ENCODE measurements at regions not wholly inside any gene's neighbourhood (a gene's known extent, or its start where the extent isn't known, plus 50 kb on each side); places are given as distances from the start of the nearest gene placed in this dataset.

DNA sequence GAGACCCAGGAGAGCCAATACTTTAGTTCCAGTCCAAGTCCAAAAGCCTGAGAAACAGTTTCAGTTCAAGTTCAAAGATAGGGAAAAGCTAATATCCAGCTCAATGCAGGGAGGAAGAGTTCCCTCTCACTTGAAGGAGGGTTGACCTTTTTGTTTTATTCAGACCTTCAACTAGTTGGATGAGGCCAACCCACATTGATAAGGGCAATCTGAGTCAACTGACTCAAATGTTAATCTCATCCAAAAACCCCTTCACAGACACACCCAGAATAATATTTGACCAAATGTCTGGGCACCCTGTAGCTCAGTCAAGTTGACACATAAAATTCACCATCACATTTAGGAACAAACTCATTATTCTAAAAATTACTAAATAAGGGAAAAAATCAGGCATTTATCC is 246.8 kb downstream of the METTL4 start:
- intact Hi-C loops (cut with DNase I): no loop called here
- DNase-seq (ENCODE audit: low spot score): no peak

DNA sequence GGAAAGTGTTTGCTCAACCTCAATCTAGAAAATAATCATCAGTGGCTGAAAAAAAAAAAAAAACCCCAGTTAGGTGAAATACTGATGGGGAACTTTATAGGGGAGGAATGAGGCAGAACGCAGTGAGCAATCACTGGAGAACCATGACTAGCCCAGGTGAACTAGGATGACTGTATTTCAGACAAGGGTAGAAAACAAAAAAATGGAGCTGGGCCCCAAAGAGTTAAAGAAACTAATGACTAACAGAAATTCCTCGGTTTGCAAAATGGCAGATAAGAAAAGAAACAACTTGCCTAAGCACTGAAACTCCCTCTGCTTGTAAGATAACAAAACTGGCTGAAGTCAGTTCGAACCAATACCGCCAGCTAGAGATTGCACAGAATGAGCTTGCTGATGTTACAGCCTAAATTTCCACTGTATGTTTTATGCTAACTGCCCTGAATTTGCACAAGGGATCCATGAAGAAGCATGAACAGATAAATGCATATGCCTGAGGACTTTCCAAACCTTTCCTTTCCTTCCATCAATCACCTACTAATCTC is 245.9 kb downstream of the METTL4 start:
- intact Hi-C loops (cut with DNase I): no loop called here
- DNase-seq (ENCODE audit: low spot score): no peak

DNA sequence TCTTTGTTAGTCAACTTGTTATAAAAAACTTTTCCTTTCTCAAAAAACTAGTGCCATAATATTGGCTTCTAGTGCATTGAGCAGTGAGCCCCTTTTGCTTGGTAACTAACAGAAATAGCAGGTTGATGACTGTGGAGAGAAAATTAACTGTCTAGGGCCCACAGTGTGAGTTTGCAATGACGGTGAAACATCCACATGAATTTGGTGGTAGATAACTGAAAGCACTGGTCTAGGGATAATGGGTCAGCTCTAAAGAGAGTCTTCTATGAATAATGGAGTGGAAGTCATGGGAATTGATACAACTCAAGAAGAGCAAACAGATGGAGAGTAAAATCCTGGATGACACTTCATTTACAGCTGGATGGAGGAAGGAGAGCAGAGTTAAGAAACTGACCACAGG is 245.4 kb downstream of the METTL4 start:
- intact Hi-C loops (cut with DNase I): no loop called here
- DNase-seq (ENCODE audit: low spot score): no peak

DNA sequence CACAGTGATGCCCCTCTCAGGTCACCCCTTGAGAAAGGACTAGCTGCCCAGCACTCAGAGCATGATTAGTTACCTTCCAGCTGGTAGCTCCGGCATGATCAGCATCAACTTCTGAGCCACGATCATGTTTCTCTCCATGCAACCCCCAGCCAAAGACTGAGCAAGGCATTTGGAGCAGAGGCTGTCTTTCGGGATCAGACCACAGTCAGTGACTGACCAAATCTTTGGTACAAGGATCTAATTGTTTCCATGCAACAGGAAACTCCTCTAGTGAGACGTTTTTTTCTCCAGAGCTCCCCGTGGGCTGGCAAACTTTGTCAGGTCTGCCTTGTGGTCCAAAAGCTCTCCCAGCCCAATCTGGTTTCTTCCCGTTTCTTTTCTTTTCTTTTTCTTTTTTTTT is 244.3 kb downstream of the METTL4 start:
- intact Hi-C loops (cut with DNase I): no loop called here
- DNase-seq (ENCODE audit: low spot score): no peak

DNA sequence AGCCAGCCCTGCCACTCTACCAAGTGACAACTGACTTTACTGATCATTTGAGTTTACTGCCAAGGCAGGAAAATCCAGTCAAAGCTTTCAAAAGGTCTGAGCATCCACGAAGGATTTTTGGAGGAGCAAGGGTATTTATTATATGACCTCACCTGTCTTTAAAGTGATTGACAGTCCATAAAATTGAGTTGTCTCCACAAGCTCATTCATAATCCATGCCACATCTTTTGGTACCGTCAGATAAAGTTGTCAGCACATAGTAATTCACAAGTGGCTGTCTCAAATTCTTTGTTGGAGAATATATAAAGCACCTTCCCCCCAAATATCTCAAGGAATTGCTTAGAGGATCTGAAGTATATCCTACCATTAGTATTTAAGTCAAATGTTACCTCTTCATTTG is 240.5 kb downstream of the METTL4 start:
- intact Hi-C loops (cut with DNase I): no loop called here
- DNase-seq (ENCODE audit: low spot score): no peak

DNA sequence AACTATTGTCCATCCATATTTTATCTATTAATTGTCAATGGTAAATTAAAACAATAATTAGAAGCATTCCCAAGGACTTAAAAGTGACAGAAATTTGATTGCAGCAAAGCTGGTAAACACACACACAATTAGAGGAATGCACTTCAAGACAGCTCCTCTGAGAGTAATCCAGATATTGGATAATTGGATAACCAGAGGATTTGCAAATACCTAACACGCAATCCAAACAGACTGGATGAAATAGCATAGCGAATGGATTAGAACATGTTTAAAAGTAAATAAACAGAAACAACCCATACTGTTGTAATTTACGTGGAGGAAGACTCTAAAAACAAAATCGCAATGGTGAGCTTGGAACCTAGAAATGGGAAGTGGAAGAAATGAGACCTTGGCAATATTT is 239.8 kb downstream of the METTL4 start:
- no peak for DNase-seq (ENCODE audit: low spot score)
- intact Hi-C loops (cut with DNase I): no loop called here

DNA sequence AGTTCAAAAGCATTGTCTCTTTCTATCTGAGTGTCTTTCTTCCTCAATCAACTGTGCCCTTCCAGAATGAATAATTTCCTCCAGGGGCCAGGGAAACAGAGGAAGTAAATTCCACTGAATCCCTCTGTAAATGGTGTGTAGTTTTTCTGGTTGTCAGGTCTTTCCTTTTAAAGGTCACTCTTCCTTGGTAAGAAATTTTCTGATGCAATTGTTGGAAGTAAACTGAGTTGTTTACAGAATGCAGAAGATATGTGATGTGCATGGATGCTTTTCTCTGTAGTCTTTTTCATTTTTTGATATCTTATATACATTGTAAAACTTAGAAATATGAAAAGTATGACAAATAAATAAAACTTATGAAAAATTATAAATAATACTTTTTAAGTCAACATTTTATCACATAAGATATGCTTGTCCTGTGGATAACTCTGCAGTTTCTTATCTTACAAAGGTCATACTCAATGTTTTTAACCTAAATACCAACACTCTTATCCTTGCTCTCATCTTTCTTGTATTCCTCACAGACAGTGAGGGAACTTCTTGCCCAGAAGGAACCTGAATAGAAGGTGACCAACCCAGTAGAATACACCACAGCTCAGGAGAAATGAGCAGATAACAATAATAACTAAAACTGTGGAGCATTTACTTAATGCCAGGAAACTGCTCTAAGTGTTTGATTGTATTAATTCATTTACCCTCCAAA is 234.5 kb downstream of the METTL4 start:
- intact Hi-C loops (cut with DNase I): no loop called here
- DNase-seq (ENCODE audit: low spot score): no peak

DNA sequence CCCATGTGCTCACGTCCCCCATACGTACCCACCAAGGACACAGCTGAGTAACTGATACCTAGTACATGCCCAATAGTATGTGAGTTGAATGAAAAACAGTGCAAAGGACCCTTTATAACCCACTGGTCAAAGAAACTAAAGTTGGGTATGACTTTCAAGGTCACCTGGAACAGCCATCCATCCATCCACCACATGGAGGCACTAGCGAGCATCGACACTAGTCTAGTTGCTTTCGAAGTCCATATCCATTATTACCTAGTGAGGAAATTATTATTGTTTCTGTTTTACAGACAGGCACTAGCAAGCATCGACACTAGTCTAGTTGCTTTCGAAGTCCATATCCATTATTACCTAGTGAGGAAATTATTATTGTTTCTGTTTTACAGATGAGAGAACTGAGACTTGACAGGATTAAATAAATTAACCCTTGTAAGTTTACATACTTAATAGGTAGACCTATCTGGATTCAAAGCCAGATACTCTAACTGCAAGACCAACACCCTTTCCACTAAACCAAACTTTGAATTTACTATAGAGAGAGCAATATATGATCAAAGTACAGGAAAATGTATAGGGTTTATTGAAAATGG is 233.7 kb downstream of the METTL4 start:
- intact Hi-C loops (cut with DNase I): no loop called here
- DNase-seq (ENCODE audit: low spot score): no peak

DNA sequence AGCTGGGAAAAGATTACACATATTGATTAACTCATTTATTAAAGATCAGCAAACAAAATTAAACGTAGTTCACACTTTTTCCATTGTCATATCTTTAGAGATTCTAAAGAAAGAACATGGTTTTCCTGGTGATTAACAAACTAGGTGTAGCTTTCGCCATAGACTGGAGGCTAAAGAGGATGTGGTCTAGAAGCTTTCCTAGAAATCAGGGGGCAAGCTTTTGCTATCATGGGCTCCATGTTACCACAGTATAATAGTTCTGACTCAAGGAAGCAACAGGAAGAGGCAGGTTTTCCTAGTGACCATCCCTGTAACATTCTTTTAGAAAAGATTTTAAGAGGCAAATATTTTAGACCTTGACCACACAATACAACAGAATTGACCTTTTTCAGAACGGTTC is 232.7 kb downstream of the METTL4 start:
- DNase-seq (ENCODE audit: low spot score): no peak
- intact Hi-C loops (cut with DNase I): no loop called here

DNA sequence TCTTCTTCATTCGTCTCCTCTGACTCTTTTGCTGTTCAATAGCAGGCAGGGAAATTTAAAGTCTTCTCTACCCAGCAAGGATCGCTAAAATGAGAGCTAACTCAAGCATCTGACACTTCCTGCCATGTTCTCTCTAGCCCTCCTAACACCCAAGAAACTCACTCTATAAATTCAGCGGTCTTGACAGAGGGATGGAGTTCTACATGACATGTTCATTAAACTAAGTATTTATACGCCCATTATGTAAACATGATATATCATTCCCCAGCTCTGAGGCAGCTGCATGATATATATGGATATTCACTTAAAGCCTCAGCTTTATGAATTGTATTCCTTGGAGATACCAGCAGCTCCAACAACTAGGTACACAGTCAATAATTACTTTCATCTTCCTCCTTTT is 231.0 kb downstream of the METTL4 start:
- intact Hi-C loops (cut with DNase I): no loop called here
- DNase-seq (ENCODE audit: low spot score): no peak

DNA sequence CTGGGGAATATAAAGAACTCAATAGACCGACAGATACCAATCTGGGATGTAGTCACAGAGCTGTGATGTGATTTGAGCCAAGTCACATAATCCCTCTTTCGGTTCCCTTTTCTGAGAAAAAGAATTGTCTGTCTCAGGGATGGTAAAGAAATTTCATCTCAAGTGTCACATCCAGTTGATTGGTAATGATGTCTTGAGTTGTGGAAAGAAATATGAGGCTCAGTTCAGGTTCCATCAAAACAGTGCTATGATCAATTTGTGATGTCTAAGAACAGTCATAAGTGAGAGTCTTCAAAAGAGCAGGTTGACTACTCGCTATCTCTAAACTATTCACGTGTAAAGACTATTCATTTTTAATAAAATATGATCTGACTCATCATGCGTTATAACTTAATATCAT is 223.3 kb downstream of the METTL4 start:
- intact Hi-C loops (cut with DNase I): no loop called here
- DNase-seq (ENCODE audit: low spot score): no peak

DNA sequence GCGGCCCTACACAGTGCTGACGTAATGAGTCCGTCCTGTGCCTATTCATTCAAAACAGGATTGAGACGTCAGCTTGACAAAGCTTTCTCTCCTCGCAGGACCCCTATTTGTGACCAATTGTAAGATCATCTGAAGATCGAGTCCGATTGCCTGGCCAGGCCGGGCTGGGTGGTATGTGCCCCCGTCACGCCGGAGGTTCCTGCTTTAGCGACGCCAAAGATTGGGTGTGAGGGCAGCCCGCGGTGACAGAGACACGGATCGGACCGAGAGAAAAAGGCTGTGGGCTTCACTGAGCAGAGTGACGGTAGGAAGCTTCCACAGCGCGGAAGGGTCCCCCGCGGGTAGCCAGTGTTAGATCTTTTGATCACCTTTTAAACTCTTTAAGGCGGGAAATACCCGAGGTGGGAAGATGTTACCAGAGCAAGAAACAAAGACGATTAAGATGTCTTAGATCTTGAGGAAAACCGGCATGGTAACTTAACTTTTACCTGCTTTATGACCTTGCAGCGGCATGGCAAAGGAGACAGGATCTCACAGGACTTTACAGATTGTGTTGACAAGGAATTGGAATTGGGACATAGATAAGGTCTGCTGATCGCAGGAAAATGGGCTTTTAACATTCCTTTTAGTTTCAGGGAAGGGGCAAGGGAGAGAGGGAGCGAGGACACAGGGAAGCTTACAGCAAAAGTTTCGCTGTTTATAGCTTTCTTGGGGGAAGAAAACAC is 220.0 kb downstream of the METTL4 start:
- no peak for DNase-seq (ENCODE audit: low spot score)
- intact Hi-C loops (cut with DNase I): no loop called here

DNA sequence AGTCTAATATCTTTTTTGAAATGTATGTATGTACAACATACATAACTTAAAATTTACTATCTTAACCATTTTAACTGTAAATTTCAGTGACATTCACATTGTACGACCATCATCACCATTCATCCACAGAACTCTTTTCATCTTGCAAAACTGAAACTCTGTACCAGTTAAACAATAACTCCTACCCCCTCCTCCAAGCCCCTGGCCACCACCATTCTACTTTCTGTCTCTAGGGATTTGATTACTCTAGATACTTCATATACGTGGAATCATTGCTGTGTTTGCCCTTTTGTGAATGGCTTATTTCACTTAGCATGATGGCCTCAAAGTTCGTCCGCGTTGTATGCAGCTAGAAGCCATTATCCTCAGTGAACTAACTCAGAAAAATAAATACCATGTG is 217.0 kb downstream of the METTL4 start:
- intact Hi-C loops (cut with DNase I): no loop called here
- DNase-seq (ENCODE audit: low spot score): no peak

DNA sequence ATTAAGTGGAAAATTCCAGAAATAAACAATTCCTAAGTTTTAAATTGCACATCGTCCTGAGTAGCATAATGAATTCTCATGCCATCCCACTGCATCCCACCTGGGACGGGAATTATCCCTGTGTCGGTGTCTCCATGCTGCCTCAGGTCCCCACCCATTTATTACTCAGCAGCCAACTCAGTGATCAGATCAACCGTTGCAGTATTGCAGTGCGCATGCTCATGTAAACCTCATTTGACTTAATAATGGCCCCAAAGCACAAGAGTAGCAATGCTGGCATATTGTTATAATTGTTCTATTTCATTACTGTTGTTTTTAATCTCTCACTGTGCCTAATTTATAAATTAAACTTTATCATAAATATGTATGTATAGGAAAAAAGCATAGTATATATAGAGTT is 214.4 kb downstream of the METTL4 start:
- DNase-seq (ENCODE audit: low spot score): no peak
- intact Hi-C loops (cut with DNase I): no loop called here

DNA sequence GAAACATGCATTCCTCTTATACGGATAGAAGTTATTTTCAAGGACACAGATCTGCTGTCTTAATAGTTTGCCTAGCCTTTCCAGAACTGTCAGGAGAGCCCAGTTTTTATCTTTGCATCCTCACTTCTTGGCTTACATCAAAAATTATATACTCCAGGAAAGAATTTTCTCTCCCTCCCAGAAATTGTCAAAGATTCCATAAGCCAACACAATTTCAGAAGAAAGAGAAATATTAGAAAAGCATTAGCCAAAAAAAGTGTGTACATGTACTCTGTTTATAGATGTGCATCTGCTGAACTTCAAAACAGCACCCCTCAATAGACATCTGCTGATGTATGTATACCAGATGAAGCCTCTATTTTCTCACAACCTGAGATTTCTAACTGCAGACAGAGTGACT is 210.4 kb downstream of the METTL4 start:
- no peak for DNase-seq (ENCODE audit: low spot score)
- intact Hi-C loops (cut with DNase I): no loop called here

DNA sequence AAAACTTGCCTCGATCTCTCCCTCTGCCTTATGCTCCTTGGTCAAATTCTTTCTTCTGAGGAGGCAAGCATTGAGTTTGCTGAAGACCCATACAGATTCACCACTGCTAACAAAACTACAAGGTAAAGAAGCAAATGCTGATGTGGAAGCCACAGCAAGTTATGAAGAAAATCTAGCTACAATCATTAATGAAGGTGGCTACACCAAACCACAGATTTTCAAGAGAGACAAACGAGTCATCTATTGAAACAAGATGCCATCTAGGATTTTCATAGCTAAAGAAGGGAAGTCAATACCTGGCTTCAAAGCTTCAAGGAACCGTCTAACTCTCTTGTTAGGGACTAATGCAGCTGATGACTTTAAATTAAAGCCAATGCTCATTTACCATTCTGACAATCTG is 203.2 kb downstream of the METTL4 start:
- intact Hi-C loops (cut with DNase I): loop anchor here in 1 of 2 donors (5.0 kb wide), 1 partner anchor 479 kb away; the partner anchor contains the start of gene EMILIN2
- DNase-seq (ENCODE audit: low spot score): no peak

DNA sequence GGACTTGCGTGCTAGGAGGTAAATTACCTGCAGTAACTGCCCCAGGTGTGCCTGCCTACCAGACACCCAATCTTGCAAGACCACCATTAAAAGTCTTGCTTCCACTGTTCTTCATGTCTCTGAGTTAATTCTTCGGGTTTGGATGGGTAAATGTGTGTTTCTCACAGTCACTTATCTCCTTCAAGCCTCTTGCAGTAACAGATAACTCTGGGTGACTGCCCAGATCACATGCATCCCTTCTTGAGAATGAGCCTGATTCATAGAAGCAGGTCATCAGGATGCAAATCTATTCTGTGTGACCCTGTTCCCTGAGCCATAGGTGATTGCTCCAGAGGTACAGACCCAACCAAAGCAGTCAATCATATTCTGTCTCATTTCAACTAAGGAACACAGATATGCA is 194.6 kb downstream of the METTL4 start:
- intact Hi-C loops (cut with DNase I): no loop called here
- no peak for DNase-seq (ENCODE audit: low spot score)

DNA sequence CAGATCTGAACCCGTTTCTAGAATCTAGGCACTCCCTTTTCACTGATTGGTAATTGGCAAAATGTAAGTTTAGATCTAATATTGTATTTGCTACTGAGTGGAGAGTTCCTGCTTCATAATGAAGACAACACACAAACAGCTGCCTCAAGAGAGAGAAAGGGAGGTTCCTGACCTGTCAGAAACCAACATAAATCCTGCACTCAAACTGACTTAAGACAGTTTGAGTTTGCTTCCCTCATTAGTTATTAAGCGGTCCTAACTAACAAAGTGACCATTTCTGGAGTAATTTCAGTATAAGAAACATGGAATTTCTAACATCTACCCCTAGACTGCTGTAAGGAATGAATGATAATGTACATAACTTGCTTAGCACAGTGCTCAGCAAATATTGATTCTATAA is 191.2 kb downstream of the METTL4 start:
- no peak for DNase-seq (ENCODE audit: low spot score)
- intact Hi-C loops (cut with DNase I): no loop called here

DNA sequence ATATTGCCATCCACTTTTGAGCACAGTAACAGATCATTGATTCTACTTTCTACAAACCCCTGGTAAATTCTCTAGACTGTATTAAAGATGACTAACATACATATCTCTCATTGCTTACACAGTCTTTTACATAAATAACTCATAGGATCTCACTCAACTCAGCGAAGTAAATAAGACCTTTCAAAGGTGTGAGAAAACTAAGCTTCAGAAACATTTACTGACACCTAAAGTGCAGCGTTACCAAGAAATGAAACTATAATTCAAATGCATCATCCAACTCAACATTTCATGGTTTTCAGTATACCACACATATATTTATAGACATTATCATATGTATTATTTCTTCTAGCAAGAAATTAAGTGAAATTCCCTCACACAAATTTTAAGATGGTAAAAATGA is 189.8 kb downstream of the METTL4 start:
- intact Hi-C loops (cut with DNase I): no loop called here

DNA sequence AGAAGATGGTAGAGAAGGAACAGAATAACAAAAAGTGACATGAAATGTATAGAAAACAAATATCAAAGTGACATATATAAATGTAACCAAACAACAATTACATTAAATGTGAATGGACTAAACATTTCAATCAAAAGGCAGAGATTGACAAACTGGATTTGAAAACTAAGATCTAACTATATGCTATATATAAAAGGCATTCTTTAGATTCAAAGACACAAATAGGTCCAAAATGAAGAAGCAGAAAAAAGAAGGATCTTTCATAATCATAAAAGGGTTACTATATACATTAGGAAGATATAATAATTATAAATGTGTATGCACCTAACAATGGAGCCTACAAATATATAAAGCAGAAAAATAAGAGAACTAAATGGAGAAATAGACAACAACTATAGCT is 183.7 kb downstream of the METTL4 start:
- intact Hi-C loops (cut with DNase I): no loop called here
- no peak for DNase-seq (ENCODE audit: low spot score)

More for the DNA sequence above, 189.8 kb downstream of the METTL4 start:
- DNase-seq (ENCODE audit: low spot score): no peak

DNA sequence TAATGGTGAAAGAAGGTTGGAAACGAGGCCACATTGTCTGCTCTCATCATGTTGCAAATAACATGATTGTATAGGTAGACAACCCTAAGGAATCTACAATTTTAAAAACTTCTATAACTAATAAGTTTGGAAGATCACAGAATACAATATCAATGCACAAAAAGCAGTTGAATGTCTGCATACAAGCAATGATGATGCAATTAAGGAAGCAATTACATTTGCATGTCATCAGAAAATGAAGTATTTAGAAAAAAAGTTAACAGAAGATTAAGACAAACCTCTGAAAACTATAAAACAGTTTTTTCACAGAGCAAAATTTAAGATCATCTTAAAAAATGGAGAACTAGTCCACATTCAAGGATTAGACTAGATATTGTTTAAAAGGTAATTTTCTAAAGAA is 181.1 kb downstream of the METTL4 start:
- no peak for DNase-seq (ENCODE audit: low spot score)
- intact Hi-C loops (cut with DNase I): no loop called here
